NCI-H1105 (cell line): ENCODE measurements at regions not wholly inside any gene's neighbourhood (a gene's known extent, or its start where the extent isn't known, plus 50 kb on each side); places are given as distances from the start of the nearest gene placed in this dataset.

Experiments
- DNase-seq: peaks from one replicate; lab custom pipeline; 2025; lab: John Stamatoyannopoulos, UW

- no peak for DNase-seq
Observed at GRCh38 chr2:15795426-15795825, 144.9 kb upstream of the MYCN start.

- DNase-seq: no peak
Observed at GRCh38 chr2:15796167-15796942, 144.0 kb upstream of the MYCN start.

- no peak for DNase-seq
Observed at GRCh38 chr2:15797231-15797938, 143.0 kb upstream of the MYCN start.

GRCh38 chr2:15797939-15798281 is 142.4 kb upstream of the MYCN start:
- no peak for DNase-seq

GRCh38 chr2:15798701-15799431 is 141.5 kb upstream of the MYCN start:
- no peak for DNase-seq

- no peak for DNase-seq
Observed at GRCh38 chr2:15799432-15799827, 140.9 kb upstream of the MYCN start.

- DNase-seq: no peak
Observed at GRCh38 chr2:15800495-15801329, 139.6 kb upstream of the MYCN start.

GRCh38 chr2:15801439-15801838 is 138.9 kb upstream of the MYCN start:
- DNase-seq: no peak

GRCh38 chr2:15801904-15802303 is 138.4 kb upstream of the MYCN start:
- DNase-seq: no peak

GRCh38 chr2:15802657-15803542 is 137.4 kb upstream of the MYCN start:
- DNase-seq: no peak

GRCh38 chr2:15803543-15804245 is 136.7 kb upstream of the MYCN start:
- no peak for DNase-seq

GRCh38 chr2:15804246-15804619 is 136.1 kb upstream of the MYCN start:
- no peak for DNase-seq

- DNase-seq: no peak
Observed at GRCh38 chr2:15804691-15805090, 135.7 kb upstream of the MYCN start.

- DNase-seq: no peak
Observed at GRCh38 chr2:15805206-15805605, 135.1 kb upstream of the MYCN start.

- DNase-seq: no peak
Observed at GRCh38 chr2:15805772-15806171, 134.6 kb upstream of the MYCN start.

GRCh38 chr2:15806801-15807417 is 133.4 kb upstream of the MYCN start:
- DNase-seq: no peak

- DNase-seq: no peak
Observed at GRCh38 chr2:15807418-15808203, 132.7 kb upstream of the MYCN start.

GRCh38 chr2:15808204-15808910 is 132.0 kb upstream of the MYCN start:
- no peak for DNase-seq

- DNase-seq: no peak
Observed at GRCh38 chr2:15808944-15809343, 131.4 kb upstream of the MYCN start.
